Heart right ventricle (tissue), 16 donors: ENCODE measurements at regions not wholly inside any gene's neighbourhood (a gene's known extent, or its start where the extent isn't known, plus 50 kb on each side); places are given as distances from the start of the nearest gene placed in this dataset.

Source experiments
- ATAC-seq, 8 donors: fragments of 200-7000 bp; cut with Tn5 transposase; one replicate each; pipeline ENCODE4 v1.9.1; 2020; ENCODE audit warnings: mild to moderate bottlenecking in 8 of 8, moderate library complexity in 8 of 8, moderate number of reproducible peaks in 1 of 8
- DNase-seq, 2 donors: peaks; one replicate each; pipeline ENCODE4 v3.0.0-alpha.2; 2020
- H3K27ac ChIP-seq, 10 donors: fragments of 200-600 bp; sonication (generic) in 2 of 10; one replicate each; pipeline versions ENCODE4 v1.5.0 to v1.8.0; 2020 to 2022; ENCODE audit warnings: mild to moderate bottlenecking in 3 of 10
- H3K27me3 ChIP-seq, 7 donors: fragments of 200-600 bp; one replicate each; pipeline ENCODE4 v1.8.0; 2021 to 2022; ENCODE audit warnings: mild to moderate bottlenecking in 2 of 7
- H3K36me3 ChIP-seq, 9 donors: fragments of 200-600 bp; sonication (generic) in 1 of 9; one replicate each; pipeline versions ENCODE4 v1.5.0 to v1.8.0; 2020 to 2022; ENCODE audit warnings: mild to moderate bottlenecking in 2 of 9
- H3K4me1 ChIP-seq, 9 donors: fragments of 200-600 bp; sonication (generic) in 1 of 9; one replicate each; pipeline versions ENCODE4 v1.5.0 to v1.8.0; 2020 to 2022; ENCODE audit warnings: mild to moderate bottlenecking in 4 of 9
- H3K4me3 ChIP-seq, 10 donors: fragments of 200-600 bp; sonication (generic) in 2 of 10; one replicate each; pipeline versions ENCODE4 v1.5.0 to v1.8.0; 2020 to 2022; ENCODE audit warnings: mild to moderate bottlenecking in 7 of 10, moderate library complexity in 2 of 10
- H3K9me3 ChIP-seq, 11 donors: fragments of 200-600 bp in 10 of 11; sonication (generic) in 2 of 11; one replicate each; pipeline versions ENCODE4 v1.5.0 to v1.8.0; 2013 to 2022; ENCODE audit warnings: mild to moderate bottlenecking in 2 of 11, control low read depth in 1 of 11, moderate library complexity in 1 of 11
- CTCF ChIP-seq, 9 donors: fragments of 200-600 bp; sonication (generic) in 2 of 9; IDR thresholded peaks; one replicate each; pipeline versions ENCODE4 v1.5.0 to v1.8.0; 2021 to 2022; ENCODE audit warnings: antibody characterized with exemption in 9 of 9, mild to moderate bottlenecking in 5 of 9, moderate library complexity in 1 of 9
- WGBS, 2 donors: extraction: QIAGEN DNeasy Blood & Tissue Kit; methylation state at CpG; one replicate each; pipeline ENCODE4 v1.1.7; 2013; ENCODE audit warnings: inconsistent platforms in 1 of 2; 5-methylcytosine and 5-hydroxymethylcytosine counted together
- intact Hi-C, 10 donors: fragments of 100-400 bp; cut with DNase I; formaldehyde crosslinking; loops; one replicate each; pipeline versions ENCODE4 v1.11.1 to v1.14.2; 2022
- donor health status: Arrhythmogenic right ventricular cardiomyopathy.
- donor health status: ischemic (EF 13 %, LVEDD 7.1; RV severe dilation, severe dysfunction).
- donor health status: healthy with polysubstance abuse.
- donor health status: DM: no; HTN: yes; CAD: no.
- donor health status: DM: no; HTN: no; CAD: no.
- donor health status: ischemic (EF 25% LVEDD 6.9; RV normal size, moderate dysfunction).
- donor health status: ischemic (EF 25% LVEDD 5.7; RV mildly dilated, moderate dysfunction).
- donor health status: healthy.
- donor health status: DM: yes; HTN: yes; CAD: no.
- donor health status: Ischemic cardiomyopathy.
- donor health status: ischemic (EF 35%, LVEDD 5.7; RV mildly dilated, moderate dysfunction).
- donor health status: nonischemic (EF 11% LVEDD 7.7; RV severe dilation, severe dysfunction).
- donor health status: DM: yes; HTN: yes; CAD: no.
- donor health status: PGD.
- donor health status: ischemic (EF 29% LVEDD 5.4; RV normal size, mild dysfunction).
- donor health status: nonischemic (EF 23%, LVEDD 6.1; RV moderate dilation, normal function).

- 93% methylated on average over 3 of the region's 3 CpGs for WGBS, 2 donors
- DNase-seq = no peak
- H3K27ac ChIP-seq = no peak overlapping the region
- intact Hi-C loops = no loop called here
- H3K9me3 ChIP-seq = no peaks in the 10 kb centered on the region
- ATAC-seq = no peak
- H3K36me3 ChIP-seq = no peaks in the 10 kb centered on the region
- no peaks in the 10 kb centered on the region for H3K4me1 ChIP-seq
- no peak overlapping the region for H3K4me3 ChIP-seq
- no peaks in the 10 kb centered on the region for H3K27me3 ChIP-seq
- TF ChIP-seq CTCF (IDR thresholded peaks at IDR 0.05) = no peak
Observed at GRCh38 chr1:239758756-239759155, 332.9 kb upstream of the FMN2 start.

GRCh38 chr1:239761509-239761908 lies 330.2 kb upstream of the FMN2 start:
- Histone ChIP-seq H3K4me3 (no peak overlapping the region), H3K27me3 (no peaks in the 10 kb centered on the region), H3K4me1 (no peaks in the 10 kb centered on the region), H3K36me3 (no peaks in the 10 kb centered on the region), H3K9me3 (no peaks in the 10 kb centered on the region), H3K27ac (no peak overlapping the region)
- 94 to 96% methylated on average over 8 of the region's 8 CpGs for WGBS, 2 donors
- no peak for TF ChIP-seq CTCF (IDR thresholded peaks at IDR 0.05)
- intact Hi-C loops = no loop called here
- ATAC-seq (no peak), DNase-seq (no peak)

- ATAC-seq (no peak), DNase-seq (no peak)
- Histone ChIP-seq H3K27me3 (no peaks in the 10 kb centered on the region), H3K4me1 (no peaks in the 10 kb centered on the region), H3K36me3 (no peaks in the 10 kb centered on the region), H3K4me3 (no peak overlapping the region), H3K9me3 (no peaks in the 10 kb centered on the region), H3K27ac (no peak overlapping the region)
- TF ChIP-seq CTCF (IDR thresholded peaks at IDR 0.05) = no peak
- WGBS, 2 donors = 74 to 88% methylated on average over 1 of the region's 1 CpG
- intact Hi-C loops = no loop called here
Observed at GRCh38 chr1:239763850-239764249, 327.8 kb upstream of the FMN2 start.

GRCh38 chr1:239764546-239764945 lies 327.1 kb upstream of the FMN2 start:
- ATAC-seq = no peak
- TF ChIP-seq CTCF (IDR thresholded peaks at IDR 0.05) = no peak
- Histone ChIP-seq H3K27ac (no peak overlapping the region), H3K27me3 (no peaks in the 10 kb centered on the region), H3K4me3 (no peak overlapping the region), H3K4me1 (no peaks in the 10 kb centered on the region), H3K36me3 (no peaks in the 10 kb centered on the region), H3K9me3 (no peaks in the 10 kb centered on the region)
- DNase-seq = no peak
- intact Hi-C loops = no loop called here
- WGBS, 2 donors = 79 to 85% methylated on average over 2 of the region's 2 CpGs

GRCh38 chr1:239765163-239765562 lies 326.5 kb upstream of the FMN2 start:
- Histone ChIP-seq H3K36me3 (no peaks in the 10 kb centered on the region), H3K27me3 (no peaks in the 10 kb centered on the region), H3K27ac (no peak overlapping the region), H3K4me1 (no peaks in the 10 kb centered on the region), H3K9me3 (no peaks in the 10 kb centered on the region), H3K4me3 (no peak overlapping the region)
- ATAC-seq (no peak), DNase-seq (no peak)
- TF ChIP-seq CTCF (IDR thresholded peaks at IDR 0.05) = no peak
- WGBS, 2 donors = 86 to 91% methylated on average over 5 of the region's 5 CpGs
- intact Hi-C loops = no loop called here
